HG03571 (cell line): ENCODE measurements at regions not wholly inside any gene's neighbourhood (a gene's known extent, or its start where the extent isn't known, plus 50 kb on each side); places are given as distances from the start of the nearest gene placed in this dataset.
"Not testable (repeated sequence)": the region's sequence is repeated elsewhere in the genome, so short reads cannot be mapped to it uniquely, and the experiment has no call there.

Source experiments
- ATAC-seq: cut with Tn5 transposase; IDR thresholded peaks from one replicate; pipeline ENCODE4 v1.9.1; 2021; ENCODE audit not compliant: unreplicated experiment

DNA sequence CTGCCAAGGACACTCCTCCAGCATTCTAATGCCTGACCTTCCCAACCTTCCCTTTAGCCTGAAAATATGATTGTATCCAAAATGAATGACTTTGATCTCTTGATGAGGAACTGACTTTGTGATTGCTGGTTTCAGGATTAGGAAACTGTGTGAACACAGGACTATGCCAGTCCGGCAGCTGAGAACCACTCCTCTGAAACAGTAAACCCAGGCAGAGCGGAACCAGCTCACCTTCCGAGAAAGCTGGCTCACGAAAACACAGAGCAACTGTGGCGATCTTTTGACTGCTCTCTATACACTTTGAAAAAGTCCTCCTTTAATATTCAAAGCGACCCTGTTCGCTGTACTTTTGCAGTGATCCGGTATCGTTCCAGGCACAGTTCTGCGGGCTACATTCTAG, 258.8 kb upstream of the IRS2 start:
- no peak for ATAC-seq

DNA sequence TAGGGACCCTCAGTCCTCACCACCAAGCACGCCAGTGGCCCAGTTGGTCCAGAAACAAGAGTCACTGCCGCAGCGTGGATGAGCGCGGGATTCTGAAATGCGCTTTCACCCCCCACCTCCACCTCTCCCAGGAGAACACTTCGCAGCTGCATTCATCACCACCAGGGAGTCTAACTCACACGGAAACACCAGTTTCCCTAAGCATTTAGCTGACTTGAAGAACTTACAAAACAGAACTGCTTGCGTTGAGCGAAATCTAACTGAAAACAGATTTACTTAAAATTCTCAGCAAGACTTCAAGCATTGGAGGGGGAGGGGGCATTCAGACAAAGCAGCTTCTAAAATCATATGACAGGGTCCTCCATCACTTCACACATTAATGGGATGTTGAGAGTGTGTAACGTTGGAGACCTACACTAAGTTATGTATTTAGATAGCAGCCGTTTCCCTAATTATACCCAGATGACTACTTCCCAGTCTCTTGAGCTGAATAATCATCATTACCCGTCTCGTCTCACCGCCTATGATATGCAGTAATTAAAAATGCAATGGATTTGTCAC, 258.2 kb upstream of the IRS2 start:
- ATAC-seq: no peak

- ATAC-seq: no peak
Observed at GRCh38 chr13:110042253-110042950, 256.0 kb upstream of the IRS2 start.

- not testable (repeated sequence) for ATAC-seq
Observed at GRCh38 chr13:110041638-110042037, 255.3 kb upstream of the IRS2 start.

DNA sequence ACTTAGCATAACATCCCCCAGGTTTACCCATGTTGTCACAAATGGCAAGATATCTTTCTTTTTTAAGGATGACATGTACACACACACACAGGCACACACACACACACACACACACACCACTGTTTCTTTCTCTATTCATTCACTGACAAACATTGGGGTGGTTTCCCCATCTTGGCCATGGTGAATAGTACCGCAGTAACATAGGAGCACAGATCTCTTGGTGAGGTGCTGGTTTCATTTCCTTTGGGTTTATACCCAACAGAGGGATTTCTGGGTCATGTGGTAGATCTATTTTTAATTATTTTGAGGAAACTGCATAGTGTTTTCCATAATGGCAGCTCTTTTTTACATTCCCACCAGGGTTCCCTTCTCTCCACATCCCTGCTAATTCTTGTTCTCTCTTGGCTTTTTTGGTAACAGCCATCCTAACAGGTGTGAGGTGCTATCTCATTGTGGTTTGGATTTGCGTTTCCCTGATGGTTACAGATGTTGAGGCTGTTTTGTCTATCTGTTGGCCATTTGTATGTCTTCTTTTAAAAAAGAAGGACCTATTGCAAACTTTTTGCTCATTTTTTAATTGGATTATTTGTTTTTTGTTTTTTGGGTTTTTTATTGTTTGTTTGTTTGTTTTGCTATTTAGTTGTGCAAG, 251.7 kb upstream of the IRS2 start:
- ATAC-seq: no peak

DNA sequence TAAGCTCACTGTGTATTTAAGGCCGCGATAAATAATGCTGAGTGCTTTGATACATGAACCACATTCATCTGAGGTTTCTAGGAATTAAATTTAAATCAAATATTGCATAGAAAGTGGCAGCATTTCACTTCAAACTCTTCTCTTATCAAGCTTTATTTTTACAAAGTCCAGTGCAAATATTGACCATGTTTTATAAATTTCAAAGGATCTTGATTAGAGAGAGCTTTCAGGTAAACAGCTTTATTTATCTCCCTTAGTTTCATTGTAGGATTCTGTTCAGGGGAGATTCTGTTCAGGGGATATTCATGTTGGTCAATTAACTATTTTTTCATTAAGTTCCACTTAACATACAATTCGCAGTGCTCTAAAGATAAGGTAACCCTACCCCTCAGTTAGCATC, 249.7 kb upstream of the IRS2 start:
- ATAC-seq: no peak

GRCh38 chr13:110034031-110034549, 247.7 kb upstream of the IRS2 start:
- ATAC-seq: no peak

DNA sequence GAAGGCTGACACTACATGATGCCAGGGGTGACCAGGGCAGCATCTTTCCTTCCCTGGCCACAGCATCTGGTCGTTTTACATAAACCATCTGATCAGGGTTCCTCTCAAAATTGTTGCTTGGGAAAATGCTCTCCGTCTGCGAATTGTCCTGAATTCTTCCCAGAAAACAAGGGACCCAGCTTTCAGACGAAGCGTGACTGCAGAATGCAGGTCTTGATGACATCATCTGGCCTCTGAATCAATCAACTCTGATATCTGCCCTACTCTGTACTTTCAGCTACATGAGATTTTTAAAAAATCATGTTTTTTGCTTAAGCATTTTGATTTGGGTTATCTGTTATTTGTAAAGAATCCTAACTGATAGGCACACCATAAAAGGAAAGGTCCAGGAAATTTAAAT, 246.6 kb upstream of the IRS2 start:
- ATAC-seq: no peak

DNA sequence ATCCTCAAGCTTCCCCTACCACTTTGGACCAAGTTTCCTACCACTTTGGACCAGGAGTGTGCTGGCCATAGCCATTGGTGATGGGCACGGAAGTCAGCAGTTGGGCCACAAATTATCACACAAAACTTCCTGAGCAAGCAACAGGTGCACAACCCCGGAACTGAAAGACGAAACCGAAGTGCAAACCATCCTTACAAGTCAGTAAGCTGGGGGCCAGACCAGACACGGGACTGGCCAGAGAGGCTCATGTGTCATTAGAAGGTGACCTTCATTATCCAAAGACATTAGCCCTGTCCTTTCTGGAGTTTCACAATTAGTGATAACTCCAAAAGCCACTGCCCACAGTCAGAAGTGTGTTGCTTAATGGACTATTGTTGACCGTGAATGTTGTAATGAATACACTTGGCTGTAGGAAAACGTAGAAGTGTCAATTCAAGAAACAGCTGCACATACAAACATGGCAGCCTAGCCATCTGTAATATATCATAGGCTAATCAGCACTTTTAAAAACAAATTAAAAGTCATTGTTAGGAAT, 244.1 kb upstream of the IRS2 start:
- no peak for ATAC-seq

- ATAC-seq: no peak
Observed at GRCh38 chr13:110028838-110029621, 242.6 kb upstream of the IRS2 start.

DNA sequence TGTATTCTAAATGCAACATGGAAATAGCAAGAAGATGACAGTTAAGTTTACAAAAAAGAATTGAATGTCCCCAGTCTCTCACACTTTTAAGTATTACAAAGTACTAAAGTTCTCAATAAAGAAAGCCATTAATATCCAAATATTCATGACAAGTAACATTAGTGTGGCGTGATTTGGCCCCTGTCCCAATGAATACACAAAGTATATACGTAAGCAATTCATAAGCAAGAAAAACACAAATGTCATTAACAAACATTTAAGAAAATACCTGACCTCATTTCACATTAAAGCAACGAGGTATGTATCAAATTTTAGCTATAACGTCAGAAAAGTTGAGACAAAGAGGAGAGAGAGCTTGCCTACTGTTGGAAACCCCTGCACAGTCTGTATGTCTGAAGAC, 241.9 kb upstream of the IRS2 start:
- no peak for ATAC-seq

DNA sequence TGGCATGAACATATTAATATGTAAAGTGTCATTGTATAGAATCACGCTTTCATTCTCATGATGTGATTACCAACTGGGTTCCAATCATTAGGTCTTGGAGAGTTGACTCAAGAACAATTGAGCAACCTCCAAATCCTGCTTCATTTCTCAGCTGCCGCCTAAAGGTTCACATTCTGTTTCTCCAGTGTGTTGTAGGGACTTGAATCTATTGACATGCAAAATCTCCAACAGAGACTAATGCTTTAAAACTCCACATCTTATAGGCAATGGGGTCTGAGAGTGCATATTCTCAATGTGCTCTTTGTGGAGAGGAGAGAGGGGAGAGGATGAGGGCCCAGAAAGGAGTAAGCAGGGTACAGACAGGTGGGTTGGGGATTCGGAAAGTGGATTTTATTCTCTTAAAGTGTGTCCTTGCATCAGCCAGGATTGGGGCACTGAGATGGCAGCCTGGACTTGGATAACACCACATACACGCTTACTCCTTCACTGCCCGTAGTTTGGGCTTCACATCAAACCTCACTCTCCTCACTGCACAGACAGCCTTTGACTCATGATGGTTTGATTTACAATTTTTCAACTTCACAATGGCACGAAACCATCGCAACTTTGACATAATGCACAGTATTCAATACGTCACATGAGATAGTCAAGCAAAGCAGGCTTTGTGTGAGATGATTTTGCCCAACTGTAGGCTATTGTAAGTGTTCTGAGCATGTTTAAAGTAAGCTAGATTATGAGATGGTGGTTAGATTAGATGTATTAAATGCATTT, 241.3 kb upstream of the IRS2 start:
- no peak for ATAC-seq

DNA sequence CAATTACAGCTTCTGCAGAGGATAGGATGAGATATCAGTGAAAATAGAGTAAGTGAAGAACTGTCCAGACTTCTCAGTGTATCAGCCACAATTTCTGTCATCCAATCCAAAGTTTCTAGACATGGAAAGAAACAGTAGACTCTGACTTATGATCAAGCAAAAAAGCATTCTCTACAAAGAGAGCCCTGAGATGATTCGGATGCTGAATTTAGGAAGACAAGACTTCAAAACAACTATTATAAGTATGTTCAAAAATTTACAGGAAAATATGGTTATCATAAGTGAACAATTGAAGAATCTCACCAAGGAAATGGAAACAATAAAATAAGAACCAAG, 238.2 kb upstream of the IRS2 start:
- ATAC-seq: no peak

DNA sequence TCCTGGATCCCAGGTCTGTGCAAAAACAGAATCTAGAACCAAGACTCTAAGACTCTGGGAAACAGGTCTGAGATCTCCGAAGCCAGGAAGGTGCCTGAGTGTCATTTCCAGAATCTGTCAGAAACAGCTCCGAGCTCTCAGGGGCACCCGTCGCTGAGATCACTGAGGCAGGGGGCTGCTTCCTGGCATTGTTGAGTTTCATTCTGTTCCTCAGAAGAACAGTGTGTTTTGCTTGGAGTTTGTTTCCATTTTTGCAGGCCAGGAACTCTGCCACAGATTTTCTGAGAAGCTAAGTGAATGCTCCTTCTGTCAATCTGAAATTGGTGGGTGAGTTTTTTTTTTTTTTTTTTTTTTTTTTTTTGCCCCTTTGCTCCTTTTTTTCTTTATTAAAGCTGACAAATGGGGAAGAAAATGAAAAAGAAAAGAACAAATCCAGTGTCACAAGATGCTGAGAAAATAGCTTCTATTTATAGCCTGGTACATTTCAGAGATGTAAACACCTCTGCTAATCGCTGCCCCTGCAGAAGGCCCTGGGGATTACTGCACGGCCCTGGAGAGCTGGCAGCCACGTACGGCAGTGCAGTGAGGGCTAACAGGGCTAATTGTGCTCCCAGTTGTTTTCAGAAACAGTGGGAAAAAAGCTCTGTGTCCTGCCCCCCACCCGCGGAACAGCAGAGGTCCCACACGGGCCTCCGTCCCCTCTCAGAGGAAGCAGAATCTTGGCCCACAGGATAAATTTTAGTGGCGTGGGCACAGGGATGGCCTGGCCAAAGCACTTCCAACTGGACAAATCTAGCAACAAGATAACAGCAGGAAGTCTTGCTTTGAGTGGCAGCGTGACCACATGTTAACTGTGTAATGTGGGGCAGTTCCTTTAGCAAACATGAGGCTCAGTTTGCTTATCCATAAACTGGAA, 237.6 kb upstream of the IRS2 start:
- no peak for ATAC-seq

- no peak for ATAC-seq
Observed at GRCh38 chr13:110018009-110018408, 231.6 kb upstream of the IRS2 start.

DNA sequence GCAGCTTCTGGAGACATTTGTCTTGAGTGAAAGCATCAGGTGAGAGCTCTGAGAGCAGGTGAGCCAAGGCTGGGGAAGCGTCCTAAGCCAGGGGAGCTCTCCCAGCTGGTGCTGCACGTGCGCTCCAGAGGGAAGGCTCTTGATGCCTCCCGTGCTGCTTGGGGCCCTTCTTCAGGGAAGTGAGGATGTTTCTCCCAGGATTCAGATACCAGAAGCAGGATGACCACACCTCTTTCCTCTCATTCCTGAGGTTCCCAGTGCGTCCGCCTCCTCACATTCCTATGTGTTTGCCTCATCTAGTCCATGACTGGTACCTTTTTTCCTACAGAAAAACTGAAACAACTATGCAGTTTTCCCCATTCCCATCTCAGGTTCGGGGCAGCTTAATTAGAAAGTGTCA, 231.0 kb upstream of the IRS2 start:
- no peak for ATAC-seq

- ATAC-seq: no peak
Observed at GRCh38 chr13:110015253-110015652, 228.9 kb upstream of the IRS2 start.

- no peak for ATAC-seq
Observed at GRCh38 chr13:110014719-110015118, 228.3 kb upstream of the IRS2 start.

GRCh38 chr13:110012102-110012739, 225.8 kb upstream of the IRS2 start:
- ATAC-seq: no peak
